ENCODE measurements at regions not wholly inside any gene's neighbourhood (a gene's known extent, or its start where the extent isn't known, plus 50 kb on each side); places are given as distances from the start of the nearest gene placed in this dataset.

DNA sequence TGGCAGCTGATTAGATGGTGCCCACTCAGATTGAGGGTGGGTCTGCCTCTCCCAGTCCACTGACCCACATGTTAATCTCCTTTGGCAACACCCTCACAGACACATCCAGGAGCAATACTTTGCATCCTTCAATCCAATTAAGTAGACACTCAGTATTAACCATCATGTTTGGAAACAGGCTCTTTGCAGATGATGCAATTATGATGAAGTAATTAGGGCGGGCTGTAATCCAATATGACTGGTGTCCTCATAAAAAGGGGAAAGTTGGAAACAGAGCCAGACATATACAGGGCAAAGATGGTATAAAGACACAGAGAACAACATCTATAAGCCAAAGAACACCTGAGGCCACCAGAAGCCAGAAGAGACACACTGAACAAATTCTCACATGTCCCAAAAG lies 658.6 kb downstream of the CCSER2 start:
- in situ Hi-C loops (cut with HindIII; ENCODE audit: low sequenced_read_pairs): no loop called here
- no peak for DNase-seq (ENCODE audit: low read depth)
- TF ChIP-seq, protein P1, sequence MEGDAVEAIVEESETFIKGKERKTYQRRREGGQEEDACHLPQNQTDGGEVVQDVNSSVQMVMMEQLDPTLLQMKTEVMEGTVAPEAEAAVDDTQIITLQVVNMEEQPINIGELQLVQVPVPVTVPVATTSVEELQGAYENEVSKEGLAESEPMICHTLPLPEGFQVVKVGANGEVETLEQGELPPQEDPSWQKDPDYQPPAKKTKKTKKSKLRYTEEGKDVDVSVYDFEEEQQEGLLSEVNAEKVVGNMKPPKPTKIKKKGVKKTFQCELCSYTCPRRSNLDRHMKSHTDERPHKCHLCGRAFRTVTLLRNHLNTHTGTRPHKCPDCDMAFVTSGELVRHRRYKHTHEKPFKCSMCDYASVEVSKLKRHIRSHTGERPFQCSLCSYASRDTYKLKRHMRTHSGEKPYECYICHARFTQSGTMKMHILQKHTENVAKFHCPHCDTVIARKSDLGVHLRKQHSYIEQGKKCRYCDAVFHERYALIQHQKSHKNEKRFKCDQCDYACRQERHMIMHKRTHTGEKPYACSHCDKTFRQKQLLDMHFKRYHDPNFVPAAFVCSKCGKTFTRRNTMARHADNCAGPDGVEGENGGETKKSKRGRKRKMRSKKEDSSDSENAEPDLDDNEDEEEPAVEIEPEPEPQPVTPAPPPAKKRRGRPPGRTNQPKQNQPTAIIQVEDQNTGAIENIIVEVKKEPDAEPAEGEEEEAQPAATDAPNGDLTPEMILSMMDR (IDR thresholded peaks at IDR 0.05; ENCODE audit: low read depth, low read length, missing control alignments): no peak
- H3K4me3 ChIP-seq (ENCODE audit: low read depth, low read length): no peak overlapping the region

DNA sequence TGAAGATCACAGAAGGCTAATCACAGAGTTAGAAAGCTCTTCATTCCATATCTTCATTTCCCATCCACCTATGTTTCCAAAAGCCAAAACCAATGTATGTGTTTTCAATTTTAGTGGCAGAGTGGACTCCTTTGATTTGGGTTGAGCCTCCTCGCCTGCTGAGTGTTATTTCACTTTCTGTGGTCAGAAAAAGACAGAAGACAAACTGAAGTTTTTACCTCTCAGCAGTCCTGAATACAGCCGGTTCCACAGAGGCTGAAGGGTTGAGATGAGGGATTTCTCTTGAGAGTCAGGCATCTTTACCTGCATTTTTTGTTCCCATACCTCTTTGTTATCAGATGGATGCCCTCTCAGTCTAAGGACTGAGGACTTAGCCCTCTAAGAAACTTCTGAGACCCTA lies 659.6 kb downstream of the CCSER2 start:
- TF ChIP-seq, protein P1 (IDR thresholded peaks at IDR 0.05; ENCODE audit: low read depth, low read length, missing control alignments): no peak
- no peak overlapping the region for H3K4me3 ChIP-seq (ENCODE audit: low read depth, low read length)
- in situ Hi-C loops (cut with HindIII; ENCODE audit: low sequenced_read_pairs): no loop called here
- DNase-seq (ENCODE audit: low read depth): no peak

DNA sequence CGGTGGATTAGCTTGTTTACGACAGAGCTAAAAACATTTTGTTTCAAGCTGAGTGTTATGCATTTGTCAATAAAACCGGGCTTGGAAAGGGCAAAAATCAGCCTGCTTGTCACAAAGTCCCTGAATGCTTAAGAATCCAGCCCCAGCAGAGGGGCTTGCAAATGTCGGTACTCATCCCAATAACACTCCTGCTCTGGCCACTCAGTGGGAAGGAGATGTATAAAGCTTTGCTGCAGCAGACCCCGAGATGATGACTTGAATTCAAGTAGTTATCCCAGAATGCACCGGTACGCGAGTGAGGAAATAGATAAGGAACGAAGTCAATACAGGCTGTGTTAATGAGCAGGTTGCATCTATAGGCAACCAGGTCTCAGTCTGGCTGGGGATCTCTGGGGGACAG lies 662.3 kb downstream of the CCSER2 start:
- TF ChIP-seq, protein P1 (IDR thresholded peaks at IDR 0.05; ENCODE audit: low read depth, low read length, missing control alignments): no peak
- in situ Hi-C loops (cut with HindIII; ENCODE audit: low sequenced_read_pairs): no loop called here
- no peak for DNase-seq (ENCODE audit: low read depth)
- H3K4me3 ChIP-seq (ENCODE audit: low read depth, low read length): no peak overlapping the region

DNA sequence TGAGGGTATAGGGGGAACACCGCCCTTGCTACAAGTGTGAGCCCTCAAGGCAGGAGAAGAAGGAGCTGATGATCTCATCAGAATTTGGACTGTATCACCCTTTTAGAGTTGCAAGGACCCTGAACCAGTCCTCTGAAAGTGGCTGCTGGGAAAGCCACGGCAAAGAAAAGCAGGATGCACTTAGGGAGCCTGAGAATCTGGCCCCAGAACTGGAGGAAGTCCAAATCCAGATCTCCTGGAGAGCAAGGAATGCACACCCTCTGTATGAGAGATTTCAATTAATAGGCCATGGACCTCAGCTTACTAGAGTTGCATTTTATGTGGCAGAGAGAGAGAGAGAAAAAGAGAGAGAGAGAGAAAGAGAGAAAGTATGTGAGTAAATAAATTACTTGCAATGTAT lies 662.9 kb downstream of the CCSER2 start:
- in situ Hi-C loops (cut with HindIII; ENCODE audit: low sequenced_read_pairs): no loop called here
- no peak for DNase-seq (ENCODE audit: low read depth)
- H3K4me3 ChIP-seq (ENCODE audit: low read depth, low read length): no peak overlapping the region
- TF ChIP-seq, protein P1 (IDR thresholded peaks at IDR 0.05; ENCODE audit: low read depth, low read length, missing control alignments): no peak

DNA sequence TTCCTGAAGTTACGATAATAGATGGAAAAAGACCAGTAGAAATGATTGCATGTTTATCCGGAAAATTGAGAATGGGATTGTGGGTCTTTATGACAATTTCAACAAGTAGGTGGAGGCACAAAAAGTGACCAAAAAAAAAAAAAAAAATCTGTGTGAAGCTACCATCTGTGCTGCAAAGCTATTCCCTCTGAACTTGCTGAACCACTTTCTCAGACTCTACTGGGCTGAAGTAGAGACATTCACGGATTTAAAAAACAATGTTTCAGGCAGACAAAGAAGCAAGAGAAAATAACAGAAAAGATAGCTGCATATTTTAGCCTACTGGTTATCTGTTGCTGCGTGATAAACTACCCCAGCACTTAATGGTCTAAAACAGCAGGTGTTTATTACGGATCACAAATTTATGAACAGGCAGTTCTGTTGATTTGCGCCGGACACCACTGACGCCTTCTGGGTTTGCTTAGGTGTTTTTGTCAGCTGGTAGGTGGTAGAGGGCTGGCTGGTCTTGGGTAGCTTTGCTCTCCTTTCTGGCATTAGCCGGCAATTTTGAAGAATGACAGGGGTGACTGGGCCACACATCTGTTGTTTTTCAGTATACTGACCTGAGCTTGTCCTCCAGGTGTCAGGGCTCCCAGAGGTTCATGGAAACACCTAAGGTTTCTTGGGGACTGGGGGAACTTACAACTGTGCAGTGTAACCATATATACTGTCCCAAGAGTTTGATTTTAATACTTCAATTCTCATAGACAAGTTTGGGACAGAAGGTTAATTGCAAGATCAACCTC lies 665.1 kb downstream of the CCSER2 start:
- H3K4me3 ChIP-seq (ENCODE audit: low read depth, low read length): no peak overlapping the region
- in situ Hi-C loops (cut with HindIII; ENCODE audit: low sequenced_read_pairs): no loop called here
- TF ChIP-seq, protein P1 (IDR thresholded peaks at IDR 0.05; ENCODE audit: low read depth, low read length, missing control alignments): no peak
- DNase-seq (ENCODE audit: low read depth): no peak

DNA sequence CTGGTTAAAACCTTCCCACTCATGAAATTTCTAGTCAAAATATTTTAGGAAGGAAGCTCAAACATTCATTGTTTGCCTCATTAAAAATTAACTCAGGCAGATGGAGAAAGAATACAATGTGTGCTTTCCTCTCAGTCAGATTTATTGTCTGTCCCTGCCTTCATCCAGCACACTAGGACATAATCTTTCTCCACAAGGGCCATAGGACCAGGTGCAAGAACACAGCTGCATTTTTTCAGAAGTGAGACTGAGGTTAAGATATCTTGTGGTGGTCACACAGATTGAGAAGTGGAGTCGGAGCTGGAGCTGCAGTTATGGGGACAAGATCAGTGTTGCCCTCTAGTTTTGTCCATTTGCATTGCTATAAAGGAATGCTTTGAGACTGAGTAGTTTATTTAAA lies 666.3 kb downstream of the CCSER2 start:
- in situ Hi-C loops (cut with HindIII; ENCODE audit: low sequenced_read_pairs): no loop called here
- DNase-seq (ENCODE audit: low read depth): no peak
- H3K4me3 ChIP-seq (ENCODE audit: low read depth, low read length): no peak overlapping the region
- TF ChIP-seq, protein P1 (IDR thresholded peaks at IDR 0.05; ENCODE audit: low read depth, low read length, missing control alignments): no peak

Data from astrocyte of the cerebellum (primary cell).